Epithelial cell of esophagus (primary cell): ENCODE measurements at regions not wholly inside any gene's neighbourhood (a gene's known extent, or its start where the extent isn't known, plus 50 kb on each side); places are given as distances from the start of the nearest gene placed in this dataset.

Experiments
- DNase-seq: peaks from one replicate; pipeline ENCODE4 v3.0.0; 2010; ENCODE audit warnings: low read depth
- H3K4me3 ChIP-seq: 2 replicates; pipeline ENCODE4 v1.5.1; 2011; ENCODE audit warnings: mild to moderate bottlenecking, low read length, control low read depth
- CTCF ChIP-seq: IDR thresholded peaks from 2 replicates; pipeline ENCODE4 v1.5.1; 2011; ENCODE audit warnings: low read depth, mild to moderate bottlenecking, low read length, control low read depth, inconsistent platforms; ENCODE audit not compliant: insufficient read depth; ENCODE audit errors: missing control alignments

- DNase-seq, result peak; percentile 42
These were observed 97.7 kb upstream of the IER5L start for GRCh38 chr9:129275626-129276247.

GRCh38 chr9:129273941-129274684 lies 96.1 kb upstream of the IER5L start:
- no peak overlapping the region for H3K4me3 ChIP-seq
- no peak for TF ChIP-seq CTCF
- no peak for DNase-seq

More at GRCh38 chr9:129275626-129276247, 97.7 kb upstream of the IER5L start:
- no peak for TF ChIP-seq CTCF
- no peak overlapping the region for H3K4me3 ChIP-seq

GRCh38 chr9:129273136-129273895 lies 95.3 kb upstream of the IER5L start:
- no peak for DNase-seq
- H3K4me3 ChIP-seq, result no peak overlapping the region
- no peak for TF ChIP-seq CTCF

- H3K4me3 ChIP-seq, result no peak overlapping the region
- TF ChIP-seq CTCF, result no peak
- DNase-seq, result no peak
These were observed 94.4 kb upstream of the IER5L start for GRCh38 chr9:129272348-129273025.

GRCh38 chr9:129270903-129271431 lies 92.9 kb upstream of the IER5L start:
- DNase-seq, result no peak
- H3K4me3 ChIP-seq, result no peak overlapping the region
- TF ChIP-seq CTCF, result no peak

GRCh38 chr9:129270205-129270604 lies 92.1 kb upstream of the IER5L start:
- TF ChIP-seq CTCF, result no peak
- DNase-seq, result no peak
- no peak overlapping the region for H3K4me3 ChIP-seq
